Omental fat pad (tissue), 3 donors: ENCODE measurements at regions not wholly inside any gene's neighbourhood (a gene's known extent, or its start where the extent isn't known, plus 50 kb on each side); places are given as distances from the start of the nearest gene placed in this dataset.

ENCODE experiments used
- ATAC-seq: fragments of 150-250 bp; one replicate; pipeline ENCODE4 v1.9.1; 2016; ENCODE audit warnings: mild to moderate bottlenecking, moderate library complexity; ENCODE audit not compliant: low FRiP score
- DNase-seq: peaks from one replicate; pipeline ENCODE4 v3.0.0-alpha.2; 2019; ENCODE audit warnings: low spot score
- CTCF ChIP-seq, 3 donors: fragments of 450-650 bp; IDR thresholded peaks; one replicate each; pipeline ENCODE4 v1.5.1; 2016 to 2017; ENCODE audit warnings: antibody characterized with exemption in 3 of 3, mild to moderate bottlenecking in 3 of 3, moderate library complexity in 2 of 3

GRCh38 chr2:118716102-118716501 lies 131.3 kb downstream of the EN1 start:
- DNase-seq = no peak
- no peak for TF ChIP-seq CTCF (IDR thresholded peaks at IDR 0.05)
- no peak for ATAC-seq

- no peak for DNase-seq
- TF ChIP-seq CTCF (IDR thresholded peaks at IDR 0.05) = no peak
- no peak for ATAC-seq
Observed at GRCh38 chr2:118714118-118714517, 133.3 kb downstream of the EN1 start.

GRCh38 chr2:118711603-118712002 lies 135.8 kb downstream of the EN1 start:
- no peak for ATAC-seq
- TF ChIP-seq CTCF (IDR thresholded peaks at IDR 0.05) = no peak
- DNase-seq = no peak

GRCh38 chr2:118710481-118710880 lies 137.0 kb downstream of the EN1 start:
- ATAC-seq (peak; percentile 31), DNase-seq (no peak)
- TF ChIP-seq CTCF (IDR thresholded peaks at IDR 0.05) = no peak

GRCh38 chr2:118709786-118710185 lies 137.7 kb downstream of the EN1 start:
- TF ChIP-seq CTCF (IDR thresholded peaks at IDR 0.05) = no peak
- DNase-seq (no peak), ATAC-seq (no peak)

- DNase-seq = no peak
- TF ChIP-seq CTCF (IDR thresholded peaks at IDR 0.05) = no peak
- no peak for ATAC-seq
Observed at GRCh38 chr2:118706844-118707243, 140.6 kb downstream of the EN1 start.

GRCh38 chr2:118706371-118706770 lies 141.1 kb downstream of the EN1 start:
- no peak for ATAC-seq
- TF ChIP-seq CTCF (IDR thresholded peaks at IDR 0.05) = no peak
- no peak for DNase-seq
